IPS-18c (cell line): ENCODE measurements at regions not wholly inside any gene's neighbourhood (a gene's known extent, or its start where the extent isn't known, plus 50 kb on each side); places are given as distances from the start of the nearest gene placed in this dataset.
"Not testable (repeated sequence)": the region's sequence is repeated elsewhere in the genome, so short reads cannot be mapped to it uniquely, and the experiment has no call there.

Experiments
- H3K4me3 ChIP-seq: 2 replicates; pipeline ENCODE4 v1.7.0; 2013; ENCODE audit warnings: low read depth, mild to moderate bottlenecking, low read length, moderate library complexity; ENCODE audit not compliant: insufficient read depth
- H3K9me3 ChIP-seq: one replicate; pipeline ENCODE4 v1.6.1; 2013; ENCODE audit warnings: mild to moderate bottlenecking, low read length, moderate library complexity; ENCODE audit not compliant: control insufficient read depth, insufficient read depth

DNA sequence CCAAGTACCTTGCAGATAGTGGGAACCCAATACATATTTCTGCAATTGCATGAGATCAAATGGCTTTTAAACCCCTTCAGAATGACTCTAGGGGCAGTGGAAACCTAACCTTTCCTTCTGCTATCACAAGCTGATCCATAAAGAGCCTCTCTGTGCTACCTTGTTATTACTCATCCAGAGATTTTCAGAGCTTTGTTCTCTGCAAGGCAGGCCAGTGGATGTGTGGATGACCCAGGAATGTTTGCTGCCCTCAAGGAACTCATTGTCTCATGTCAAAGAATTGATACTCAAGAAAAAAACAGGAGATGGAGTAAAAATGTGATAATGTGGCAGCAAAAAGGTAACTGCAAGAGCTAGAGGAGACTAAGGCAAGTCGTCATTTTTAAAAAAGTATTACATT lies 164.1 kb downstream of the HMHB1 start:
- H3K4me3 ChIP-seq, result no peak overlapping the region
- H3K9me3 ChIP-seq, result no peaks in the 10 kb centered on the region

DNA sequence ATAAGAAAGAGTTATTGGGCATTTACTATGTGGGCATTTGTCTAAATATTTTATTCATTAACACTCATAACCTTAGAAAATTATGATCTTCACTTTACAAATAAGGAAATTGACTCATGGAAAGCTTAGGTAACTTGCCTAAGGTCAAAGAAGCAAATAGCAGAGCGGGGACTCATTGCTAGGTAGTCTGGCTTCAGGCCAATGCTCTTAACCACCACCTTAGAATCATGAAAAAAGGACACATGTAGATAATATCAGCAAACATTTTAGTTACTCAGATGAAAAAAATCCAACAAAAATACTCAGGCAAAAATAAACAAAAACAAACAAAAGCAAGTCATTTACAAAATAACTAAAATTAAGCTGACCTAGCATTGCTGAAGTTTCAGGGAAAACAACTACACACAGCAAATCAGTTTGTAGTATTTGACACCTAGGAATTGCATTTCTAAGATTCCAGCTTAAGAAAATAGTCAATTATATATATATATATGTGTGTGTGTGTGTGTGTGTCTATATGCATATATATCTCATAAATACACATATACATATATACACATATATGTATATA lies 166.0 kb downstream of the HMHB1 start:
- H3K4me3 ChIP-seq, result no peak overlapping the region
- H3K9me3 ChIP-seq, result no peaks in the 10 kb centered on the region

DNA sequence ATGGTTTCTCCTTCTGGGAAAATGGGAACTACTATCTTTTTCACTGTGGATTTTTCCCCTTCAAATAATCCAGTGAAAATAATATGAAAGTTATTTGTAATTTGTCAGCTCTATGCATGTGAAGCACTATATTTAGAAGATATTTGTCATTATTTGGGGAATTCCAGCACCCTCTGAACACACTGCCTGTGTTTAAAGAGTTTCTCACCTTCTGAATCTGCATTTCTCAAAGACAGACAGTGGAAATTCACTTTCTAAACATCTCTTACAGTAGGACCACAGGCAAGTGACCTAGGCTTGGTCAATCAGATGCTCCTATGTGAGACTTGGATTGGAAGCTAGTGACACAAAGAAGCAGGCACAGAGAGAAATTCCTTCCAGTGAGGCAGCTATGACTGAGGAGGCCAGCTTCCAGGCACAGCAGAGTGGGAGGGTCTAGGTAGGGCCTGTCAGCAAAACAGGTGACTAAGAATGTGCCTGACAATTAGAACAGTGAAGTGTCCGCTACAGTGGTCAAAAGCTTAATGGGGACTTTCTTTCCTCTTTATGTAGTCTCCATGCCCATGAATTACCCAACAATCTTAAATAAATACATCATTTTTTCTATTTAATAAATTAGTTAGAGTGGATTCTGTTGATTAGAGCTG lies 167.2 kb downstream of the HMHB1 start:
- no peak overlapping the region for H3K4me3 ChIP-seq
- no peaks in the 10 kb centered on the region for H3K9me3 ChIP-seq

DNA sequence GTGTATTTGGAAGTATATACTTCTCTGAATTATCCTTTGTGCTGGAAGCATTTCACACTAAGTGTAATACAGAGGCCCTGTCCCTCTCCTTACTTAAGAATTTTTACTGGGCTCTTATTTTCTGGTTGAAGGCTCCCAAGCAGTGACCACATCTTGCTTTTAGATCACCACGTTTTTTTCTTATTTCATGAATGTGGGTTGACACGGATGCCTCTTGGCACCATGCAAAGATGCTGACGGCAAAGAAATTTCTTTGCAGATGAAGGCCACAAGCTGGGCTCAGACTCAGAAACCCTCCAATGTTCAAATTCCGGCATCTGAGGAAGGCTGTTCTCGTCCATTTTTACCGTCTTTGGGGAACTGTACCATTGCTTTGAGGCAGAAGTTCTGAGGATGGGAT lies 168.5 kb downstream of the HMHB1 start:
- no peaks in the 10 kb centered on the region for H3K9me3 ChIP-seq
- no peak overlapping the region for H3K4me3 ChIP-seq

DNA sequence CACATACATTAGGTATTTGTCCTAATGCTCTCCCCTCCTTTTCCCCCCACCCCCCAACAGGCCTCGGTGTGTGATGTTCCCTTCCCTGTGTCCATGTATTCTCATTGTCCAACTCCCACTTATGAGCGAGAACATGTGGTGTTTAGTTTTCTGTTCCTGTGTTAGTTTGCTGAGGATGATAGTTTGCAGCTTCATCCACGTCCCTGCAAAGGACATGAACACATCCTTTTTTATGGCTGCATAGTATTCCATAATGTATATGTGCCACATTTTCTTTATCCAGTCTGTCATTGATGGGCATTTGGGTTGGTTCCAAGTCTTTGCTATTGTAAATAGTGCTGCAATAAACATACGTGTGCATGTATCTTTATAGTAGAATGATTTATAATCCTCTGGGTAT lies 171.0 kb downstream of the HMHB1 start:
- not testable (repeated sequence) for H3K4me3 ChIP-seq, H3K9me3 ChIP-seq

DNA sequence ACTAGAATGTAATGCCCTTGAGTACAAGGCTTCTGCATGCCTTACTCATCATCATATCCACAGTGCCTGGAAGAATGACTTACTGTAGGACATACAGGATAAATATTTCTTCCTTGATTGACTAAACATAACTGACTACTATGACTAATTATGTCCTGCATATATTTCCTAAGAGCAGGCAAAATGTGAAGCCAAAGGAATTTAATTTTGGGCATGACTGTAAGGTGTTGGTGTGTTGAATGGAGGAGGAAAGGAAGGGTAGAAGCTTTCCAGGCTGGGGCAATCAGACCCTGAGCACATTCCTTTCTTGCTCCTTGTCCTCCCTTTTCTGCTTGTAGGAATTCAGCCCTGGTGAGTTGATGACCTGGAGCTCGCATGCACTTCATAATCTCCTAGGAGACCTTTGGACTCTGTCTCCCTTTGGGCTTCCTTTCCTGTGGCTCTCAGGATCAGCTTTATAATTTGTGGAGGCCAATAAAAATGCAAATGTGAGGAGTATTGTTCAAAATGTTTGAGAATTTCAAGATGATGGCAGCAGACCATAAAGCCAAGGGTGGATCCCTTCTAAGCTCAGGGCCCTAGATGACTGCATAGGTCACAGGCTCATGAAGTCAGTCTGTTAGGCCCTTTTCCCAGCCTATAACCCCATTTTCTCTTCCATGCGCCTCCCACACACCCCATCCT lies 174.0 kb downstream of the HMHB1 start:
- H3K4me3 ChIP-seq, result no peak overlapping the region
- H3K9me3 ChIP-seq, result no peaks in the 10 kb centered on the region

DNA sequence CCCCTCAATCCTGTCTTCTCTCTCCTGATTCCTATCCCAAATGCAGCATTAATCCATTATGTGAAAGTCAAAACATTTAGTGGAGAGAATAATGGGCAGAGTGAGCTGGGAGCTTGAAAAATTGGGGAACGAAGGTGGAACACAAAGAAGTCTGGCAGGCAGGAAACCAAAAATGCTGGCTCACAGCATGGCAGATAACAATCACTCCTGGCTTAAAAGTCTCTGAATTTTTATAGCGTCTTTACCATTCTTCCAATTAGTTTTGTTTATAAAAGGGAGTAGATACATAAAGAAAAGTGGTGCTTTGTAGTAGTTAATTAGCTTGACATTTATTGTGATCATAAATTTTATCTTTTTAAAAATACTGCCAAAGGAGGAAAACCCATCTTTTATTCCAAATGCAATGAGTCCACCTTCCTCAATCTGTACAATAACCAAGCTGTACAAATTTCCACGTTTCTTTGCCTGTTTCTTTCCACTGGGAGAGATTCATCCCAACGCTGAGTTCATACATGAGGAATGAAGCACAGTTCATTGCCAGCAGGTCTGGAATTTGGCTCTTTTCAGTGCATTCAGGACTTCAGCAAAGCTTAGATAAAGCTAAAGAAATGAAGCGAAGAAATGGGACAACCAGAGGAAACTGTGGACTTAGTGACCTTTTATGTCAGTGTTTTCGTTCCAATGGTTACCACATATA lies 174.7 kb downstream of the HMHB1 start:
- H3K4me3 ChIP-seq, result no peak overlapping the region
- H3K9me3 ChIP-seq, result no peaks in the 10 kb centered on the region

DNA sequence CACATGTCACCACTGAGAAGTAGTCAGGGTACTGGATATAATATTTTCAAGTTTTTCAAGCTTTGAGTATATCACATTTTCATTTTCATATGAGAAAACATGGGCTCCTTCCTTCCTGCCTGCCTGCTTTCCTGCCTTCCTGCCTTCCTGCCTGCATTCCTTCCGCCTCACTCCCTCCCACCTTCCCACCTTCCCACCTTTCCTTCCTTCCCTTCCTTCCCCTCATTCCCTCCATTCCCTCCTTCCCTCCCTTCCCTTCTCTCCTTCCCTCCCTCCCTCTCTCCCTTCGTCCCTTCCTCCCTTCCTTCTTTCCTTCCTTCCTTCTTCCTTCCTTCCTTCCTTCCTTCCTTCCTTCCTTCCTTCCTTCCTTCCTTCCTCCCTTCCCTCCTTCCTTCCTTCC lies 175.3 kb downstream of the HMHB1 start:
- no peak overlapping the region for H3K4me3 ChIP-seq
- H3K9me3 ChIP-seq, result no peaks in the 10 kb centered on the region

DNA sequence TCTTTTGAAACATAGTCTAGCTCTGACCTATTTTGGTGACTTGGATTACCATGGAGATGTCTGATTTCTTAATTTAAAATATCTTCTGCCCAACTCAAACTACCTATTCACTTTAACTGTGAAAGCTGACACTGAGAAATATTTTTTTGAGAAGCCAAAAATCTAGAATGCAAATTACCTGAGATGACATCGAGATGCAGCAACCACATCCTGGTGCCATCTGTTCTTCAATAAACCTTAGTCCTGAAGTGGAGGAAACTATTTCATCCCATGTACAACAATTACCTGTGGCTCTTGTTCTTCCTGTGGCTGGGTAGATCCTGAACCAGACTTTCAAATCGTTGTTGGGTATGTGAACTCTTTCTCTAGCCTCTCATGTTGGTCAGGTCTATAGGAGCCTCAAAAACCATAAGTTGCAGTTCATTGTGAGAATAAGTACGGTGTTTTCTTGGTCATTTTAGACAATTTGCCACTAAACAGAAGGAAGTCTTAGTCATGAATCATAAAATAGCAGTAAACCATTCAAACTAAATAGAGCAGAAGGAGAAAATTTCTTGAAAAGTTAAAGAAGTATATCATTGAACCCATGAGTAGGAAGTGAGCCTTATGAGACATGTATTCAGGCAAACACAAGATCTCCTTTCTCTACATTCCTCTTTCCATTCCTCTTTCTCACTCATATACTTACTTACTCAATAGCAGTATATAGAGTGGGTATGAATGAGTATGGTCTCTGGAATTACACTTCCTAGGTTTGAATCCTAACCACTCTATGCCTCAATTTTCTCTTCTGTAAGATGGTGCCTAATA lies 176.0 kb downstream of the HMHB1 start:
- no peaks in the 10 kb centered on the region for H3K9me3 ChIP-seq
- no peak overlapping the region for H3K4me3 ChIP-seq

DNA sequence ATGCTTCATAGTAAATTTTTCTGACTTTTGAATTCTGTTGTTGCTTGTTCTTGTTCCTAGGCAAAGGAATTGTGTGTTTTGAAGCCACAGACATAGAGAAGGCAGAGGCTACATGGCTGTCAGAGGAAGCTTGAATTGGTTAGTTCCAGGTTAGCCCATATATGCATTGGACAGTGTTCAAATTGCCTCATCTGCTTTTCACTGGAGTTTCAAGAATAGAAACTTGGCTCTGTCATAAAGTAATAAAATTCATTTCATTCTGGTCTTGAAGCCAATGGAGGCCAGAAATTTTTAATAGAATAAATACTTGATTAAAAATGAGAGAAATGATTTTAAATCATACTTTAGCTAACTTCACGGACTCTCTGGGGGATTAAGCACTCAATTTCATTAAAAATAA lies 178.0 kb downstream of the YIPF5 start:
- no peak overlapping the region for H3K4me3 ChIP-seq
- no peaks in the 10 kb centered on the region for H3K9me3 ChIP-seq

DNA sequence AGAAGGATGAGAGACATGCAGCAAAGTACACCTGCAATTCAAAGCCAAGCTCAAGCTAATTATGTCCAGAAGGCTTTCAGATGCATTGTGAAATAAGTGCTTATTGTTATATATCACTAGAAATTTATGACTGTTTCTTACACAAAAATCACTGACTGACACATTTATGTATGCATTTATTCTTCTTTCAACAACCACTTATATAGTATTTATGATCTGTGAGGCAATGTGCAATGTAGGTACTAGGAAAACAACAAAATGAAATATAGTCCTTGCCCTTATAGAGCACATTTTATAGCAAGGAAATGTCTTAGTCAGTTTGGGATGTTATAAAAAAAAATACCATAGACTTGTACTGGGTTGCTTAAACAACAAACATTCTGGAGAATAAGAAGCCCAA lies 167.6 kb downstream of the YIPF5 start:
- H3K9me3 ChIP-seq, result no peaks in the 10 kb centered on the region
- no peak overlapping the region for H3K4me3 ChIP-seq

DNA sequence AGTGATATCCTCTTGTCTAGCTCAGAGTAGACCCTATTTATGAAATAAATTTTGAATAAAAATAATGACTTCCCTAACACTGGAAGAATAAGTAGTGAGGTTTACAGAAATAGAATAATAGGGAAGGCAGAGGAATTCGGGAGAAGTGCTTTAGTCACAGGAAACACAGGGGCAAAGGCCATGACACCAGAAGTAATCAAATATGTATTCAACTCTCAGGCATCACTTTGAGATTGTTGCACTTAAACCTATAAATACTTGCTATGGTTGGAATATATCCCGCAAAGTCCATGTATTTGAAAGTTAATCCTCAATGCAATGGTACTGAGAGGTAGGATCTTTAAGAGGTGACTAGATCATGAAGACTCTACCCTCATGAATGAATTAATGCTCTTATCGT lies 166.8 kb downstream of the YIPF5 start:
- Histone ChIP-seq H3K4me3 (no peak overlapping the region), H3K9me3 (no peaks in the 10 kb centered on the region)

DNA sequence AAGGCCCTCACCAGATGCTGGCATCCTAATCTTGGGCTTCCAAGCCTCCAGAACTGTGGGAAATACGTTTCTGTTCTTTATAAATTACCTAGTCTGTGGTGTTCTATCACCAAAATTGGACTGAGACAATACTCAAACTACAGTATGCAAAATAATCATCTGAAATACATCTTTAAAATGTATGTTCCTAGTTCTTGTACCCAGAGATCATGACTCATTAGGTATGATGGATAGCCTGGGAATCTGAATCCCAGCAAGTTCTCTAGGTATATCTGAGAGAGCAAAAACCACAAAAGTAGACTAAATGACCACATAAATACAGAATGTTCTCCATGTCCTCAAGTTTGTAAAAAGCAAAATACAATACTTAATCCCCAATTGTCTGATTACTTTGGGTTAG lies 166.3 kb downstream of the YIPF5 start:
- Histone ChIP-seq H3K9me3 (no peaks in the 10 kb centered on the region), H3K4me3 (no peak overlapping the region)

DNA sequence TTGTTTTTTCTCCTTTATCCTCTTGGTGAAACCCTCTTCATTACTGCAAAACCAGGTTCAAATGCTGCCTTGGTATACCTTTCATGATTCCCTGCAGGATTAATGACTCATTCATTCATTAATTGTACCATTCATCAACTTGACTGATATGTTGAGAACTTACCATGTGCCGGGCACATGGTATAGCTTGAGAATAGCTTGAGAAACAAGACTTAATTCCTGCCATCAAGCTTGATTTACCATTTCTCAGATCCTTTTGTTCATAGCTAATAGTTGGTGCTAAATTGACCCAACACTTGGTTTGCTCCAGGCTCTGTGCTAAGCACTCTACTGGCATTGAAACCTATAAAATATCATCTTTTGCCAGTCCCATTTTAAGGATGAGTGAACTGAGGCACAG lies 165.7 kb downstream of the YIPF5 start:
- no peak overlapping the region for H3K4me3 ChIP-seq
- no peaks in the 10 kb centered on the region for H3K9me3 ChIP-seq

DNA sequence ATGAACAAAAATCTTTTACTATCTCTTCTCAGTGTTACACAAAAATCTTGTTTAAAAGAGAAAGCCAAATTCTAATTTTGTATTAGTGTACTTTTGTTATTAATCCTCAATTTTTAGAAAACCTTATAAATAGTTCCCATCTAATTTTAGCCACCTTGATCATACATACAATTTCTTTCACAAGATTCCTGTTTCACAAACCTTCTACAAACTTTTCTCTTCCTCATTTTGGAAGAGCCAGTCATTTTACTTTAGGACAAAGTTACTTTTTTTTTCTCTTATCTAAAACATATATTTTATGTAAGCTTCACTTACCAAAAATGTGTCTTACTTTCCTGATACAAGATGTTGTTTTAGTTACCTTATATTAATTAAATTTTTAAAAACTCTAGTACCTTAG lies 161.3 kb downstream of the YIPF5 start:
- H3K4me3 ChIP-seq, result no peak overlapping the region
- peaks cover 11% of the 10 kb centered on the region for H3K9me3 ChIP-seq

DNA sequence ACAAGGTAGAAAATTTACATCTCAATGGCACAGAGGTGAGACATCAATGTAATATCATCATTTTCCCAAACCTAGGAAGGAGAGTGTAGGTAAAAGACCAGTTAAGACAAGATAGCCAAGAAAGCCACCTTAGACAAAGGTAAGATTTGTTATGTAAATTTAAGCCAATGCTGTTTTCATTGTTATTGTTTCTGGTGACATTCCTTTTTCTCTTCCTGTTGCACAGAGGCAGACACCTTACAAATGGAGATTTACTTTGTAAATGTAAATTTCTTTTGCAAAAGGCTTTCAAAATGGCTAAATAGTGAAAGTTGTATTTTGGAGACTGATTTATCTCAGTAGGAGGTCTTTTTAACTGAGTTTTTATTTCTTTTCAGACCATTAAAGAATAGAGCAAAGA lies 159.1 kb downstream of the YIPF5 start:
- Histone ChIP-seq H3K4me3 (no peak overlapping the region), H3K9me3 (peaks cover 11% of the 10 kb centered on the region)

DNA sequence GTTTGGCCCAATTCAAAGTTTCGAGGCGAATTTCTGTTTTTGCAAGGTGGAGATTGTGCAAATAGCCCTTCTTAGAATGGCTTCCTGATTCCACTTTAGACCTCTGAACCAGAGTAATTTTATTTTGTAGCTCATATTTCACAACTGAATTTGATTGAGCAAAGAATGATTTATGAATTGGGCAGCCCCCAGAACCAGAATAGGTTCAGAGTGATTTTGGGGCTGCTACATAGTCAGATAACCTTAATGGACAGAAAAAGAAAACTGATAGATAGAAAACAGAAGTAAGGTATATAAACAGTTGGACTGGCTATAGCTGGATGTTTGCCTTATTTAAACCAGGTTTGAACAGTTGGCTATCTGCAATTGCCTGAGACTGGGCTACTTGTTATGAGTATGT lies 156.6 kb downstream of the YIPF5 start:
- no peak overlapping the region for H3K4me3 ChIP-seq
- peaks cover 11% of the 10 kb centered on the region for H3K9me3 ChIP-seq
